Pancreas (tissue), 10 donors: ENCODE measurements at regions not wholly inside any gene's neighbourhood (a gene's known extent, or its start where the extent isn't known, plus 50 kb on each side); places are given as distances from the start of the nearest gene placed in this dataset.

Source experiments
- ATAC-seq, 4 donors: fragments of 200-7000 bp; cut with Tn5 transposase; one replicate each; pipeline versions ENCODE4 v1.8.0 to v1.9.1; 2020; ENCODE audit warnings: mild to moderate bottlenecking in 4 of 4, moderate library complexity in 4 of 4
- DNase-seq, 6 donors: peaks; one replicate each; pipeline ENCODE4 v3.0.0-alpha.2; 2020
- FAIRE-seq: peaks from 2 replicates; lab custom pipeline; 2012; peaks lifted over from hg19 to GRCh38; lab: Jason Lieb, UNC
- H3K27ac ChIP-seq, 4 donors: fragments of 200-600 bp; sonication (generic); 1 replicate in 3 of 4; 2 replicates in 1 of 4; pipeline versions ENCODE4 v1.5.0 to v1.8.0; 2020
- H3K27me3 ChIP-seq, 4 donors: fragments of 200-600 bp; one replicate each; pipeline ENCODE4 v1.8.0; 2021
- H3K36me3 ChIP-seq, 3 donors: fragments of 200-600 bp; sonication (generic) in 1 of 3; one replicate each; pipeline versions ENCODE4 v1.5.0 to v1.8.0; 2020 to 2021
- H3K4me1 ChIP-seq, 3 donors: fragments of 200-600 bp; one replicate each; pipeline ENCODE4 v1.8.0; 2021
- H3K4me3 ChIP-seq, 4 donors: fragments of 200-600 bp; sonication (generic) in 2 of 4; one replicate each; pipeline versions ENCODE4 v1.5.0 to v1.8.0; 2020 to 2021
- H3K9me3 ChIP-seq, 4 donors: fragments of 200-600 bp; one replicate each; pipeline ENCODE4 v1.8.0; 2021
- CTCF ChIP-seq, 4 donors: fragments of 200-600 bp; sonication (generic) in 3 of 4; IDR thresholded peaks; one replicate each; pipeline versions ENCODE4 v1.5.0 to v1.8.0; 2021; ENCODE audit warnings: antibody characterized with exemption in 4 of 4
- WGBS, 2 donors: extraction: QIAGEN DNeasy Blood & Tissue Kit; methylation state at CpG; one replicate each; pipeline ENCODE4 v1.1.7; 2013; 5-methylcytosine and 5-hydroxymethylcytosine counted together
- intact Hi-C, 3 donors: fragments of 100-400 bp; cut with DNase I; formaldehyde crosslinking; loops; one replicate each; pipeline versions ENCODE4 v1.11.1 to v1.14.2; 2022
- donor health status: healthy with polysubstance abuse.
- donor health status: DM: no; HTN: no; CAD: no; lungs with moderate emphysema.
- donor health status: DM: no; HTN: no; CAD: no.
- donor health status: control.
- donor health status: control.
- donor health status: Bipolar disorder and iron deficiency.
- donor health status: DM: yes; HTN: yes; CAD: no.
- donor health status: DM: no; HTN: no; CAD: no.
- donor health status: DM: no; HTN: no; CAD: no.
- donor health status: DM: yes; HTN: yes; CAD: no.

GRCh38 chr13:24027494-24027893, 130.2 kb upstream of the C1QTNF9B start:
- intact Hi-C loops, result no loop called here
- H3K4me3 ChIP-seq, result no peak overlapping the region
- 49 to 55% methylated on average over 4 of the region's 4 CpGs for WGBS, 2 donors
- no peak for TF ChIP-seq CTCF (IDR thresholded peaks at IDR 0.05)
- DNase-seq, result no peak
- no peak for ATAC-seq
- no peak for FAIRE-seq
- H3K4me1 ChIP-seq, result peaks cover 0 to 14% (median 12%) of the 10 kb centered on the region in 3 donors
- no peaks in the 10 kb centered on the region for H3K36me3 ChIP-seq
- H3K27me3 ChIP-seq, result no peaks in the 10 kb centered on the region
- H3K9me3 ChIP-seq, result no peaks in the 10 kb centered on the region
- no peak overlapping the region for H3K27ac ChIP-seq

GRCh38 chr13:24032252-24032651, 128.3 kb upstream of the SPATA13 start:
- Histone ChIP-seq H3K36me3 (no peaks in the 10 kb centered on the region), H3K9me3 (no peaks in the 10 kb centered on the region), H3K27ac (peak overlapping the region; percentile 22 to 85 (median 64)), H3K4me3 (no peak overlapping the region), H3K27me3 (no peaks in the 10 kb centered on the region), H3K4me1 (peaks cover 20 to 47% (median 46%) of the 10 kb centered on the region in 3 donors)
- FAIRE-seq (no peak), ATAC-seq (peak; percentile 18 to 48 (median 38)), DNase-seq (no peak)
- WGBS, 2 donors, result 9% methylated on average over 2 of the region's 2 CpGs
- no peak for TF ChIP-seq CTCF (IDR thresholded peaks at IDR 0.05)
- intact Hi-C loops, result no loop called here

GRCh38 chr13:24032674-24033073, 127.8 kb upstream of the SPATA13 start:
- no peaks in the 10 kb centered on the region for H3K9me3 ChIP-seq
- ATAC-seq, result peak; percentile 91 to 94 (median 93)

GRCh38 chr13:24033527-24034302, 126.8 kb upstream of the SPATA13 start:
- DNase-seq, result peak in 1 of 6 donors; percentile 21
- no peak for FAIRE-seq
- ATAC-seq, result peak; percentile 7 to 19 (median 16)
- intact Hi-C loops, result no loop called here
- TF ChIP-seq CTCF (IDR thresholded peaks at IDR 0.05), result no peak
- H3K4me1 ChIP-seq, result peaks cover 20 to 49% (median 47%) of the 10 kb centered on the region in 3 donors
- no peak overlapping the region for H3K4me3 ChIP-seq
- H3K27me3 ChIP-seq, result no peaks in the 10 kb centered on the region
- peak overlapping the region; percentile 28 to 85 (median 66) for H3K27ac ChIP-seq
- no peaks in the 10 kb centered on the region for H3K36me3 ChIP-seq
- no peaks in the 10 kb centered on the region for H3K9me3 ChIP-seq
- WGBS, 2 donors, result 53 to 63% methylated on average over 11 of the region's 11 CpGs

More at GRCh38 chr13:24032674-24033073, 127.8 kb upstream of the SPATA13 start:
- peak in 3 of 6 donors; percentile 43 to 64 (median 61) for DNase-seq
- intact Hi-C loops, result no loop called here
- WGBS, 2 donors, result 12 to 15% methylated on average over 2 of the region's 2 CpGs
- Histone ChIP-seq H3K4me1 (peaks cover 20 to 47% (median 46%) of the 10 kb centered on the region in 3 donors), H3K27ac (peak overlapping the region; percentile 44 to 85 (median 66)), H3K36me3 (no peaks in the 10 kb centered on the region), H3K4me3 (no peak overlapping the region), H3K27me3 (no peaks in the 10 kb centered on the region)
- TF ChIP-seq CTCF (IDR thresholded peaks at IDR 0.05), result no peak
- no peak for FAIRE-seq

GRCh38 chr13:24035411-24035810, 125.1 kb upstream of the SPATA13 start:
- no peaks in the 10 kb centered on the region for H3K9me3 ChIP-seq
- DNase-seq (no peak), ATAC-seq (peak in 3 of 4 donors; percentile 9 to 17 (median 15)), FAIRE-seq (no peak)
- no peaks in the 10 kb centered on the region for H3K27me3 ChIP-seq
- no peak overlapping the region for H3K4me3 ChIP-seq
- no peak for TF ChIP-seq CTCF (IDR thresholded peaks at IDR 0.05)
- WGBS, 2 donors, result 56 to 59% methylated on average over 5 of the region's 5 CpGs
- H3K36me3 ChIP-seq, result no peaks in the 10 kb centered on the region
- intact Hi-C loops, result no loop called here
- peaks cover 20 to 49% (median 47%) of the 10 kb centered on the region in 3 donors for H3K4me1 ChIP-seq
- peak overlapping the region in 3 of 4 donors; percentile 18 to 85 (median 85) for H3K27ac ChIP-seq
